ENCODE measurements at regions not wholly inside any gene's neighbourhood (a gene's known extent, or its start where the extent isn't known, plus 50 kb on each side); places are given as distances from the start of the nearest gene placed in this dataset.

DNA sequence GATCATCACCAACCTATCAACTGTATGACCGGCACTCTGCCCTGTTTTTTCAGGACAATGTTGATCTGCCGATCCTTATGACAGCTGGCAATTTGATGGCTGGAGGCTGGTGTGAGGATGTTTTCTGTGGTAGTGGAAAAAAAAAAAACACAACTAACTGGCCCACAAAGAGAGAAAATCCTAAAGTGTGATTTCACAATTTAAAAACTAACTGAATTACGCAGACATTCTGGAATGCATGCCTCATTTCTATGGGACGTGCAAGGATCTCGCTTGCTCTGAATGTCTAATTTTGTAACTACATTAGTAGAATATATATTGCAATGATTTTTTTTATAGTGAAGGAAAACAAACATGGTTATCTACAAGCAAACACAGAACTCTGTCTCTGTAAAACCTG is 590.5 kb downstream of the ETS1 start:
- H3K4me3 ChIP-seq: no peak overlapping the region
- no peaks in the 10 kb centered on the region for H3K9me3 ChIP-seq
- no peak overlapping the region for H3K27ac ChIP-seq
- no peak for DNase-seq
- intact Hi-C loops (cut with DNase I; ENCODE audit: low total_unique reads): no loop called here
- H3K4me1 ChIP-seq: no peaks in the 10 kb centered on the region
- TF ChIP-seq, protein P1, sequence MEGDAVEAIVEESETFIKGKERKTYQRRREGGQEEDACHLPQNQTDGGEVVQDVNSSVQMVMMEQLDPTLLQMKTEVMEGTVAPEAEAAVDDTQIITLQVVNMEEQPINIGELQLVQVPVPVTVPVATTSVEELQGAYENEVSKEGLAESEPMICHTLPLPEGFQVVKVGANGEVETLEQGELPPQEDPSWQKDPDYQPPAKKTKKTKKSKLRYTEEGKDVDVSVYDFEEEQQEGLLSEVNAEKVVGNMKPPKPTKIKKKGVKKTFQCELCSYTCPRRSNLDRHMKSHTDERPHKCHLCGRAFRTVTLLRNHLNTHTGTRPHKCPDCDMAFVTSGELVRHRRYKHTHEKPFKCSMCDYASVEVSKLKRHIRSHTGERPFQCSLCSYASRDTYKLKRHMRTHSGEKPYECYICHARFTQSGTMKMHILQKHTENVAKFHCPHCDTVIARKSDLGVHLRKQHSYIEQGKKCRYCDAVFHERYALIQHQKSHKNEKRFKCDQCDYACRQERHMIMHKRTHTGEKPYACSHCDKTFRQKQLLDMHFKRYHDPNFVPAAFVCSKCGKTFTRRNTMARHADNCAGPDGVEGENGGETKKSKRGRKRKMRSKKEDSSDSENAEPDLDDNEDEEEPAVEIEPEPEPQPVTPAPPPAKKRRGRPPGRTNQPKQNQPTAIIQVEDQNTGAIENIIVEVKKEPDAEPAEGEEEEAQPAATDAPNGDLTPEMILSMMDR (IDR thresholded peaks at IDR 0.05): no peak
- no peak for TF ChIP-seq POLR2A (IDR thresholded peaks at IDR 0.05)
- H3K36me3 ChIP-seq: no peaks in the 10 kb centered on the region
- H3K27me3 ChIP-seq: no peaks in the 10 kb centered on the region

DNA sequence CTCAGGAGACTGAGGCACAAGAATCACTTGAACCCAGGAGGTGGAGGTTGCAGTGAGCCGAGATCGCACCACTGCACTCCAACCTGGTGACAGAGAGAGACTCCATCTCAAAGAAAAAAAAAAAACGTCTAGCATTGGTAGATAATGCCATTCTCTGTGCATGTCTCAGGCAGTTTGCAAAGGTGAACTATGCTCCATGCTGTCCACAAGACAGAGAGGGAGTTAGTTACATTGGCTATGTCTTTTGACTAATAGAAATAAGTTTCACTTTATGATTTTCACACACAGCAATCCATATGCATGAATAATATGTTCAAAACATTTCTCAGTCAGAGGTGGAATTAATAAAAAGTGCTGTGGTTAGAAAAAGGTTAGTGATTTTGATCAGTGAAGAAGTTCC is 591.4 kb downstream of the ETS1 start:
- no peak for TF ChIP-seq POLR2A (IDR thresholded peaks at IDR 0.05)
- TF ChIP-seq, protein P1 (IDR thresholded peaks at IDR 0.05): no peak
- Histone ChIP-seq H3K27me3 (no peaks in the 10 kb centered on the region), H3K4me1 (no peaks in the 10 kb centered on the region), H3K9me3 (no peaks in the 10 kb centered on the region), H3K27ac (no peak overlapping the region), H3K36me3 (no peaks in the 10 kb centered on the region), H3K4me3 (no peak overlapping the region)
- DNase-seq: no peak
- intact Hi-C loops (cut with DNase I; ENCODE audit: low total_unique reads): no loop called here

DNA sequence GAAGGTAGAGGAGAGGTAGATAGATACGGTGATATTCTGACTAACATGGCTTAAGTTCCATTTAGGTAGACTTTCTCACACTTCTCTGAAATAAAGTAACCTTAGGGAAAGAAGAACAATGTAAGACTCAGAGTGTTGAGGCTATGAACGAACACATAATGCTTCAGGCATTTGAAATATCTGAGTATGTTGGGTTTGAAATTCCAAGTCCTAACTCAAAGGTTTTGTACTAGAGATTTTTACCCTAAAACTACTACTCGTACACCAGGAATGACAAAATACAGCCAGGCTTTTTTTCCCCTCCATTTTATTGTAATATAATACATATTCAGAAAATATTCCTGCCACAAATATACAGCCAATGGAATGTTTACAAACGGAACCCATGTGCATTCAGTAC is 592.6 kb downstream of the ETS1 start:
- no peaks in the 10 kb centered on the region for H3K4me1 ChIP-seq
- TF ChIP-seq POLR2A (IDR thresholded peaks at IDR 0.05): no peak
- TF ChIP-seq, protein P1 (IDR thresholded peaks at IDR 0.05): no peak
- H3K27ac ChIP-seq: no peak overlapping the region
- H3K36me3 ChIP-seq: no peaks in the 10 kb centered on the region
- H3K4me3 ChIP-seq: no peak overlapping the region
- no peaks in the 10 kb centered on the region for H3K27me3 ChIP-seq
- H3K9me3 ChIP-seq: no peaks in the 10 kb centered on the region
- DNase-seq: no peak
- intact Hi-C loops (cut with DNase I; ENCODE audit: low total_unique reads): no loop called here

DNA sequence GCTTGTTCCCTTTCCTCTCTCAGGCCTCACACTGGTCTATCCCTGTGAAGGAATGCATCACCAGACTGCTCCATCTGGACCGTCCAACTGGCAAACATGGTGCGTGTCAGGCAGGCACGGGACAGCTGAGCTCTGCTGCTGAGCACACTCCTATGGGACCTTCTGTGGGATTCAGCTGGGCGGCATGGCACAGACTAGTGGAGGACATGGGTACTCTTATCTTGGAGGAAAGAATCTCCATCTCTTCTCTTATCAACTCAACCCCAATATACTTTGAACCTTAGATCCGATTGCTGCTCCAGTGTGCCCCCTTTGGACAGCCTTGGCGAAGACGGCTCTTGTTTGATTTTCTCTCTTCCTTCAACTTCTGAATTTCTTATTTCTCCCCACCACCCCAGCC is 593.6 kb downstream of the ETS1 start:
- Histone ChIP-seq H3K27me3 (no peaks in the 10 kb centered on the region), H3K36me3 (no peaks in the 10 kb centered on the region), H3K9me3 (no peaks in the 10 kb centered on the region), H3K27ac (no peak overlapping the region), H3K4me1 (no peaks in the 10 kb centered on the region), H3K4me3 (no peak overlapping the region)
- intact Hi-C loops (cut with DNase I; ENCODE audit: low total_unique reads): no loop called here
- TF ChIP-seq, protein P1 (IDR thresholded peaks at IDR 0.05): no peak
- TF ChIP-seq POLR2A (IDR thresholded peaks at IDR 0.05): no peak
- no peak for DNase-seq

DNA sequence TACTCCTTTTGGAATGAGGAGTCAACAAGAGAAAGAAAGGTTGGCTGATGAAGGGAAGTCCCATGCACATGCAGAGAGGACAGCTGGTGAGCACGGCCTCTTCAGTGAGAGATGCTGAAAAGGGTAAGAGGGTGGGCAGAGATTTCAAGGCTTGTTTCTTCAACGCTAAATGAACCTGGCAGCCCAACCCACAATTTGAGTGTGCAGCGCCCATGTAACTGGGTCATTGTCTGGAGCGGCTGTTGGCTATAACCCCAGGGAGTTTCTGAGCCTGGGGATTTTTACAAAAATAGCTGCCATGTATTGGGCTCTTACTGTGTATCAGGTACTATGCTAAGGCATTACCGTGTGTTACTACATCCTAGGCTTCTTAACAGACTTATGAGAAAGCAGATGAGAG is 594.1 kb downstream of the ETS1 start:
- Histone ChIP-seq H3K4me3 (no peak overlapping the region), H3K9me3 (no peaks in the 10 kb centered on the region), H3K27me3 (no peaks in the 10 kb centered on the region), H3K4me1 (no peaks in the 10 kb centered on the region), H3K36me3 (no peaks in the 10 kb centered on the region), H3K27ac (no peak overlapping the region)
- DNase-seq: no peak
- TF ChIP-seq, protein P1 (IDR thresholded peaks at IDR 0.05): no peak
- TF ChIP-seq POLR2A (IDR thresholded peaks at IDR 0.05): no peak
- intact Hi-C loops (cut with DNase I; ENCODE audit: low total_unique reads): no loop called here

Data from uterus (tissue), 3 donors.